ENCODE measurements at regions not wholly inside any gene's neighbourhood (a gene's known extent, or its start where the extent isn't known, plus 50 kb on each side); places are given as distances from the start of the nearest gene placed in this dataset.

- Histone ChIP-seq H3K27ac (ENCODE audit: low read depth, low read length) (no peak overlapping the region), H3K4me1 (replicated peaks in 1 of 4; ENCODE audit: control insufficient read depth in 3 of 4, insufficient read depth in 4 of 4, low read length in 3 of 4) (peaks cover 0 to 7% (median 3%) of the 10 kb centered on the region in 4 experiments; a peak in 6 of 7 replicates), H3K18ac (ENCODE audit: extremely low read depth, low read length) (no peak overlapping the region), H3K9me3 (ENCODE audit: insufficient read depth in 2 of 2, low read depth in 1 of 2, low read length in 1 of 2) (peaks cover 4% of the 10 kb centered on the region in 2 experiments; a peak in 2 of 4 replicates), H3K14ac (ENCODE audit: insufficient read length) (no peak overlapping the region), H2BK12ac (ENCODE audit: low read depth, low read length) (peak overlapping the region; percentile 60; the same call in 1 of the 2 replicates), H3K4me3 (ENCODE audit: extremely low read depth in 1 of 4, insufficient read depth in 2 of 4, low read depth in 3 of 4, low read length in 4 of 4) (no peak overlapping the region), H2BK20ac (ENCODE audit: low read length) (0 out of 2 replicates have a peak overlapping the region, but pooled peaks have one; percentile 61), H3K9ac (replicated peaks in 1 of 4; ENCODE audit: extremely low read depth in 1 of 4, low read depth in 3 of 4, low read length in 3 of 4) (no peak overlapping the region), H4K20me1 (replicated peaks in 1 of 2; ENCODE audit: control insufficient read depth in 1 of 2, insufficient read depth in 2 of 2, low read length in 2 of 2) (no peaks in the 10 kb centered on the region), H3K27me3 (replicated peaks in 1 of 4; ENCODE audit: control insufficient read depth in 3 of 4, extremely low read depth in 1 of 4, insufficient read depth in 3 of 4, low read length in 3 of 4) (no peaks in the 10 kb centered on the region; a peak in 2 of 7 replicates), H2BK15ac (ENCODE audit: low read length) (no peak overlapping the region), H3K79me2 (ENCODE audit: control insufficient read depth in 1 of 2, insufficient read depth in 2 of 2, low read length in 2 of 2) (no peaks in the 10 kb centered on the region), H3K56ac (replicated peaks; ENCODE audit: insufficient read length, low read depth, low read length) (no peak overlapping the region), H3K23ac (ENCODE audit: insufficient read length) (no peak overlapping the region), H3K79me1 (ENCODE audit: low read depth, low read length) (no peaks in the 10 kb centered on the region), H3K23me2 (ENCODE audit: low read depth, low read length) (no peaks in the 10 kb centered on the region), H2BK5ac (ENCODE audit: low read depth, low read length) (no peak overlapping the region), H4K91ac (replicated peaks; ENCODE audit: insufficient read length, low read length) (no peak overlapping the region), H3K4ac (replicated peaks; ENCODE audit: insufficient read length, low read depth, low read length) (no peak overlapping the region), H2AK5ac (ENCODE audit: low read depth, low read length) (no peak overlapping the region), H3K36me3 (ENCODE audit: control insufficient read depth in 2 of 4, insufficient read depth in 4 of 4, low read length in 3 of 4) (no peaks in the 10 kb centered on the region), H4K8ac (ENCODE audit: extremely low read depth, insufficient read depth, low read length) (no peak overlapping the region), H2AFZ (ENCODE audit: low read length) (no peak overlapping the region), H3K4me2 (ENCODE audit: insufficient read depth in 1 of 2, low read depth in 2 of 2, low read length in 2 of 2) (no peak overlapping the region), H2BK120ac (replicated peaks; ENCODE audit: low read depth, low read length) (no peak overlapping the region), H4K5ac (ENCODE audit: insufficient read length, low read depth, low read length) (no peak overlapping the region)
- ChIA-PET CTCF (ENCODE audit: partially characterized antibody) (interaction anchor here (0.6 to 1.7 kb wide), 16 partner anchors 9 to 288 kb away, joined by 3 to 4 read pairs (median 3); no protein-coding TSS in a partner anchor), POLR2A (ENCODE audit: partially characterized antibody) (interaction anchor here (0.6 kb wide), 1 partner anchor 247 kb away, joined by 3 read pairs; no protein-coding TSS in a partner anchor)
- 85% methylated on average over 26 of the region's 28 CpGs; no CpG with 5 or more reads in 1 of the 2 experiments for WGBS, 2 experiments (ENCODE audit: extremely low coverage in 1 of 2, insufficient coverage in 1 of 2, insufficient read length in 1 of 2, insufficient replicate concordance in 2 of 2, low coverage in 1 of 2, low lambda C conversion rate in 2 of 2, missing lambda C conversion rate in 1 of 2)
- DNase-seq (ENCODE audit: low read depth in 1 of 2, low spot score in 2 of 2) (no peak), FAIRE-seq (no peak)
- TF ChIP-seq ATF3 (IDR thresholded peaks at IDR 0.05; ENCODE audit: insufficient read depth, low read depth, low read length) = no peak
- no peak for TF ChIP-seq SIX5 (IDR thresholded peaks at IDR 0.05; ENCODE audit: low read depth, low read length)
- TF ChIP-seq MAFK (IDR thresholded peaks at IDR 0.05; ENCODE audit: low read depth, low read length) = no peak
- no peak for TF ChIP-seq CHD2 (IDR thresholded peaks at IDR 0.05; ENCODE audit: low read length)
- TF ChIP-seq RAD21 (IDR thresholded peaks at IDR 0.05 in 1 of 2, conservative IDR thresholded peaks at IDR 0.05 in 1 of 2; ENCODE audit: low read depth in 2 of 2, low read length in 2 of 2) = peak; percentile 36 to 60; a peak in 3 of 4 replicates
- TF ChIP-seq EGR1 (IDR thresholded peaks at IDR 0.05; ENCODE audit: borderline replicate concordance, low read depth, low read length) = no peak
- no peak for TF ChIP-seq EZH2 (IDR thresholded peaks at IDR 0.05; ENCODE audit: low read depth, low read length, severe bottlenecking)
Observed at GRCh38 chr17:77645072-77646045, 313.1 kb upstream of the TNRC6C start.
